K562 (cell line): ENCODE measurements at regions not wholly inside any gene's neighbourhood (a gene's known extent, or its start where the extent isn't known, plus 50 kb on each side); places are given as distances from the start of the nearest gene placed in this dataset.
"Not testable (repeated sequence)": the region's sequence is repeated elsewhere in the genome, so short reads cannot be mapped to it uniquely, and the experiment has no call there.

ENCODE experiments used
- ATAC-seq: fragments of 200-7000 bp; cut with Tn5 transposase; 3 replicates; pipeline ENCODE4 v1.9.1; 2020; ENCODE audit warnings: moderate library complexity
- BruUV-seq: library from RNA; stranded (reverse); fragments of 400-500 nt; replicated peaks from 2 replicates; lab custom pipeline; 2021; lab: Mats Ljungman, UMichigan
- CTCF ChIA-PET: fragments of 300-600 bp; formaldehyde crosslinking; extraction: SDS; loops from one replicate; lab custom pipeline; 2021; ENCODE audit warnings: low intra/inter-chr PET ratio; lab: Yijun Ruan, JAX
- POLR2A ChIA-PET: fragments of 300-600, 350-650 bp; sonication (Branson Sonifier 250); formaldehyde crosslinking; extraction: SDS; loops from one replicate; lab custom pipeline; 2021; ENCODE audit warnings: antibody characterized with exemption, inconsistent platforms; lab: Yijun Ruan, JAX
- DNase-seq, 4 experiments: peaks; one replicate each; pipeline versions ENCODE4 v3.0.0 to v3.0.0-alpha.2; 2011 to 2018; ENCODE audit warnings: low spot score in 3 of 4, mixed read lengths in 3 of 4; ENCODE audit errors: extremely low read depth in 1 of 4
- FAIRE-seq: peaks from 2 replicates; lab custom pipeline; 2011; peaks lifted over from hg19 to GRCh38; lab: Jason Lieb, UNC
- H2AFZ ChIP-seq: 2 replicates; pipeline ENCODE4 v1.6.0; 2011; ENCODE audit warnings: low read depth, low read length, control low read depth, inconsistent platforms
- H3K27ac ChIP-seq: fragments of 200-600 bp; 3 replicates; pipeline ENCODE4 v1.8.0; 2011; ENCODE audit warnings: low read depth, mild to moderate bottlenecking, control low read depth, inconsistent platforms, low read length, moderate library complexity, mixed read lengths; ENCODE audit errors: extremely low read depth
- H3K27me3 ChIP-seq, 2 experiments: fragments of 300-600 bp in 1 of 2; 2 replicates in 1 of 2; 3 replicates in 1 of 2; pipeline versions ENCODE4 v1.6.0 to v1.8.0; 2011; ENCODE audit warnings: inconsistent platforms in 2 of 2, low read length in 2 of 2, mild to moderate bottlenecking in 1 of 2, mixed read lengths in 1 of 2, moderate library complexity in 1 of 2; ENCODE audit not compliant: control insufficient read depth in 2 of 2, insufficient read depth in 2 of 2
- H3K36me3 ChIP-seq: fragments of 300-600 bp; 3 replicates; pipeline ENCODE4 v1.8.0; 2011; ENCODE audit warnings: mild to moderate bottlenecking, low read length, inconsistent platforms; ENCODE audit not compliant: control insufficient read depth, insufficient read depth
- H3K4me1 ChIP-seq, 2 experiments: fragments of 200-600 bp in 1 of 2; replicated peaks in 1 of 2; 2 replicates in 1 of 2; 3 replicates in 1 of 2; pipeline versions ENCODE4 v1.5.1 to v1.8.0; 2011; ENCODE audit warnings: inconsistent platforms in 2 of 2, low read length in 2 of 2, mild to moderate bottlenecking in 1 of 2, mixed read lengths in 1 of 2, moderate library complexity in 1 of 2; ENCODE audit not compliant: control insufficient read depth in 2 of 2, insufficient read depth in 2 of 2
- H3K4me2 ChIP-seq: 2 replicates; pipeline ENCODE4 v1.6.1; 2011; ENCODE audit warnings: low read length, control low read depth, inconsistent platforms, mixed read lengths; ENCODE audit not compliant: insufficient read depth
- H3K4me3 ChIP-seq: fragments of 200-600 bp; sonication (generic), shearing (Covaris generic); 2 replicates; pipeline ENCODE4 v1.5.1; 2016; ENCODE audit warnings: control low read depth, inconsistent platforms
- H3K79me2 ChIP-seq: fragments of 200-600 bp; 3 replicates; pipeline ENCODE4 v1.8.0; 2011; ENCODE audit warnings: low read length, inconsistent platforms; ENCODE audit not compliant: control insufficient read depth, insufficient read depth
- H3K9ac ChIP-seq, 2 experiments: 2 replicates each; pipeline versions ENCODE4 v1.6.0 to v1.6.1; 2011; ENCODE audit warnings: low read depth in 2 of 2, low read length in 2 of 2, control low read depth in 1 of 2, inconsistent platforms in 1 of 2, mild to moderate bottlenecking in 1 of 2, mixed read lengths in 1 of 2; ENCODE audit not compliant: insufficient read depth in 1 of 2
- H3K9me1 ChIP-seq: one replicate; pipeline ENCODE4 v1.6.0; 2011; ENCODE audit warnings: inconsistent platforms, mild to moderate bottlenecking, low read length, moderate library complexity; ENCODE audit not compliant: control insufficient read depth, insufficient read depth
- H3K9me3 ChIP-seq: replicated peaks from 2 replicates; pipeline ENCODE4 v1.5.1; 2011; ENCODE audit warnings: low read depth, low read length, inconsistent platforms; ENCODE audit not compliant: control insufficient read depth, insufficient read depth
- H4K20me1 ChIP-seq: replicated peaks from 2 replicates; pipeline ENCODE4 v1.6.1; 2011; ENCODE audit warnings: low read length, inconsistent platforms, mixed read lengths; ENCODE audit not compliant: control insufficient read depth, insufficient read depth
- WGBS: fragments of 100-300 bp; shearing (Covaris generic); methylation state at CpG from one replicate; pipeline ENCODE4 v1.1.6; 2016; ENCODE audit warnings: low coverage, mixed read lengths; ENCODE audit not compliant: insufficient coverage; ENCODE audit errors: missing lambda C conversion rate; 5-methylcytosine and 5-hydroxymethylcytosine counted together
- in situ Hi-C: fragments of 300-500 bp; cut with MboI; formaldehyde crosslinking; loops from 4 replicates; pipeline ENCODE4 v1.15.0; 2018; ENCODE audit warnings: inconsistent platforms, mixed read lengths
- intact Hi-C: fragments of 100-400 bp; cut with micrococcal nuclease; formaldehyde crosslinking; loops from 2 replicates; pipeline ENCODE4 v1.14.2; 2022

GRCh38 chr18:14693882-14694281 lies 54.1 kb upstream of the ANKRD30B start:
- in situ Hi-C loops, intact Hi-C loops, DNase-seq, H3K79me2 ChIP-seq, H4K20me1 ChIP-seq, BruUV-seq, H3K4me1 ChIP-seq, H3K4me3 ChIP-seq, H3K27ac ChIP-seq, H3K27me3 ChIP-seq, ATAC-seq, H2AFZ ChIP-seq, FAIRE-seq, H3K9me3 ChIP-seq, H3K4me2 ChIP-seq, CTCF ChIA-PET, H3K9ac ChIP-seq, H3K36me3 ChIP-seq, POLR2A ChIA-PET, H3K9me1 ChIP-seq: not testable (repeated sequence)
- 3% methylated on average over 5 of the region's 5 CpGs for WGBS

- intact Hi-C loops, result not testable (repeated sequence)
- WGBS, result 5% methylated on average over 2 of the region's 2 CpGs
These were observed 50.0 kb upstream of the ANKRD30B start for GRCh38 chr18:14698006-14698405.

More at GRCh38 chr18:14698006-14698405, 50.0 kb upstream of the ANKRD30B start:
- CTCF ChIA-PET, H3K27ac ChIP-seq, H3K4me3 ChIP-seq, BruUV-seq, ATAC-seq, H3K9me3 ChIP-seq, H2AFZ ChIP-seq, H3K27me3 ChIP-seq, FAIRE-seq, H3K36me3 ChIP-seq, H3K79me2 ChIP-seq, H3K4me1 ChIP-seq, H3K9me1 ChIP-seq, POLR2A ChIA-PET, H3K9ac ChIP-seq, H4K20me1 ChIP-seq, H3K4me2 ChIP-seq, DNase-seq: not testable (repeated sequence)
- in situ Hi-C loops, result loop anchor here (5.0 kb wide), 1 partner anchor 1236 kb away; no protein-coding TSS in a partner anchor
